ENCODE measurements at regions not wholly inside any gene's neighbourhood (a gene's known extent, or its start where the extent isn't known, plus 50 kb on each side); places are given as distances from the start of the nearest gene placed in this dataset.

DNA sequence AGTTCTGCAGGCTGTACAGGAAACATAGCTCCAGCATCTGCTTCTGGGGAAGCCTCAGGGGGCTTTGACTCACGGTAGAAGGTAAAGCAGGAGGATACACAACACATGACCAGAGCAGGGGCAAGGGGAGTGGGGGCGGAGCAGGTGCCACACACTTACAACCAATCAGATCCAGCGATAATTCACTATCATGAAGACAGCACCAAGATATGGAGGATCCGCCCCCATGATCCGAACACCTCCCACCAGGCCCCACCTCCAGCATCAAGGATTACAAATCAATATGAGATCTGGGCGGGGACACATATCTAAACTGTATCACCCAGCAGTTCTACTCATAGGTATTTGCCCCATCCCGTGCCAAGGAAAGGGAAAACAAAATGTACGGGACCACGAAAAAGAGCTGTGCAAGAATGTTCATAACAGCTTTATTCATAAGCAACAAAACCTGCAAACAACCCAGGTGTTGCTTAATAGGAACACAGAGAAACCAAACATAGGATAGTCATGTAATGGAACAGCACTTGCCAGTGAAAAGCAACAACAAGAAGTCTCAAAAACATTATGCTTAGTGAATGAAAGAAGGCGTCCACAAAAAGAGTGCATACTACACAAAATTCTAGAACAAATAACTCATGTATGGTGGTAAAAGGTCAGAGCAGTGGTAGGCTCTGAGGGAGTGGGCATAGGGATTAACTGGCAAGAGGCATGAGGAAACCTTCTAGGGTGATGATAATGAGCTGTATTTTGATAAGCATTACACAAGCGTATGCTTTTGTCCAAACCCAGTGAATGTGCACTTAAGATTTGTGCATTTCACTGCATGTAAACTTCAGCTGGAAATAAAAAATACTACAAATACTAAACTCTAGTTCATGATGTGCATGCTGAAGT lies 130.9 kb upstream of the FAM9B start:
- no peak overlapping the region for H3K4me3 ChIP-seq
- DNase-seq = no peak

DNA sequence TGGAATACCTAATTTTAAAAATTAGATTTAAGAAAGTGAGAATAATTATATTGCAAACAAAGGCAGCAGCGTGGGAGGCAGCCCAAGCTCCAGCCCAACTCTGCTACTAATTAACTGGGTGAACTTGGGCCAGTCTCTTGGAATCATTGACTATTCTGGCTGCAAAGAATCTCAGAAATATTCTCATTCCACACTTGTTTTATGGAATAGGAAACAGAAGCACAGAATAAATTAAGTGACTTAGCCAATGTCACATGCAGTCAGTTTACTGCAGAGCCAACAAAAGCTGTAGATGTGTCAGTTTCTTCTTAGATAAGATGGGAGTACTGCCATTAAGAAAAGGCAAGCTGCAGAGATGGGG lies 132.6 kb upstream of the FAM9B start:
- Histone ChIP-seq H3K27me3 (no peaks in the 10 kb centered on the region), H3K9me3 (no peaks in the 10 kb centered on the region), H3K4me1 (no peaks in the 10 kb centered on the region), H3K4me3 (no peak overlapping the region), H3K27ac (no peak overlapping the region), H3K36me3 (ENCODE audit: low read depth, missing control alignments) (no peaks in the 10 kb centered on the region)
- 91 to 95% methylated on average over 1 of the region's 1 CpG for WGBS, 2 donors
- TF ChIP-seq POLR2A (IDR thresholded peaks at IDR 0.05) = no peak
- TF ChIP-seq, protein P1, sequence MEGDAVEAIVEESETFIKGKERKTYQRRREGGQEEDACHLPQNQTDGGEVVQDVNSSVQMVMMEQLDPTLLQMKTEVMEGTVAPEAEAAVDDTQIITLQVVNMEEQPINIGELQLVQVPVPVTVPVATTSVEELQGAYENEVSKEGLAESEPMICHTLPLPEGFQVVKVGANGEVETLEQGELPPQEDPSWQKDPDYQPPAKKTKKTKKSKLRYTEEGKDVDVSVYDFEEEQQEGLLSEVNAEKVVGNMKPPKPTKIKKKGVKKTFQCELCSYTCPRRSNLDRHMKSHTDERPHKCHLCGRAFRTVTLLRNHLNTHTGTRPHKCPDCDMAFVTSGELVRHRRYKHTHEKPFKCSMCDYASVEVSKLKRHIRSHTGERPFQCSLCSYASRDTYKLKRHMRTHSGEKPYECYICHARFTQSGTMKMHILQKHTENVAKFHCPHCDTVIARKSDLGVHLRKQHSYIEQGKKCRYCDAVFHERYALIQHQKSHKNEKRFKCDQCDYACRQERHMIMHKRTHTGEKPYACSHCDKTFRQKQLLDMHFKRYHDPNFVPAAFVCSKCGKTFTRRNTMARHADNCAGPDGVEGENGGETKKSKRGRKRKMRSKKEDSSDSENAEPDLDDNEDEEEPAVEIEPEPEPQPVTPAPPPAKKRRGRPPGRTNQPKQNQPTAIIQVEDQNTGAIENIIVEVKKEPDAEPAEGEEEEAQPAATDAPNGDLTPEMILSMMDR (IDR thresholded peaks at IDR 0.05) = no peak
- DNase-seq = no peak
- intact Hi-C loops (cut with DNase I; ENCODE audit: low total_unique reads) = no loop called here

More for the DNA sequence above, 130.9 kb upstream of the FAM9B start:
- no peaks in the 10 kb centered on the region for H3K27me3 ChIP-seq
- 88 to 90% methylated on average over 7 to 11 of the region's 11 CpGs for WGBS, 2 donors
- no peaks in the 10 kb centered on the region for H3K4me1 ChIP-seq
- H3K36me3 ChIP-seq (ENCODE audit: low read depth, missing control alignments) = no peaks in the 10 kb centered on the region
- H3K9me3 ChIP-seq = no peaks in the 10 kb centered on the region
- TF ChIP-seq, protein P1 (IDR thresholded peaks at IDR 0.05) = no peak
- TF ChIP-seq POLR2A (IDR thresholded peaks at IDR 0.05) = no peak
- no peak overlapping the region for H3K27ac ChIP-seq
- intact Hi-C loops (cut with DNase I; ENCODE audit: low total_unique reads) = no loop called here

DNA sequence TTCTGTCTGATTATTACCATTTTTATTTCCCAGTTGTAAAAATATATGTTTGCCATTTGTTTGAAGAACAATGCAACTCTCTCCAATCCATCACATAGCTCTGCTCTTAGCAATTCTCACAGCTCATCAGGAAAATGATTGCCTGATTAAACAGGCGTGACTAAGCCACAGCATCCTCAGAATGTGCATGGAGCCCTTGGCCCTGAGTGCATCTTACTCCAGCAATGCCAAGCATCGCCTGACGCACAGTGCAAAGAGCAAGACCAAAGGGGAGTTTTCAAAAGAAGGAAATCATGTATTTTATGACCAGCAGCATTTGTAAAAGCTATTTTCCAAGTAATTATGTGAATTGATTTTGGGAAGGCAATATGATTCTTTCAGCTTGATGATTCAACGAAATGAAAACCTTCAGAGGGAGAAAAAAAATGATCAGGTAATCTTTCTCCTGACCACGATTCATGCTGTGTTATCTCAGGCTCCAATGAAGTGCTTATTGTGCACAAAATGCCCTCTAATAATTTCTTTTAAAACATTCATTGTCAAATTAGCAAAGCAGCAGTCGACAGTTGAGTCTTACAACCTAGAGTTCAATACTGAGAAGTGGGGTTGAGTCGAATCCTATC lies 138.0 kb upstream of the FAM9B start:
- Histone ChIP-seq H3K9me3 (no peaks in the 10 kb centered on the region), H3K4me1 (no peaks in the 10 kb centered on the region), H3K4me3 (no peak overlapping the region), H3K36me3 (ENCODE audit: low read depth, missing control alignments) (no peaks in the 10 kb centered on the region), H3K27ac (no peak overlapping the region), H3K27me3 (no peaks in the 10 kb centered on the region)
- 89 to 91% methylated on average over 5 to 7 of the region's 7 CpGs for WGBS, 2 donors
- TF ChIP-seq POLR2A (IDR thresholded peaks at IDR 0.05) = no peak
- TF ChIP-seq, protein P1 (IDR thresholded peaks at IDR 0.05) = no peak
- intact Hi-C loops (cut with DNase I; ENCODE audit: low total_unique reads) = no loop called here
- no peak for DNase-seq

DNA sequence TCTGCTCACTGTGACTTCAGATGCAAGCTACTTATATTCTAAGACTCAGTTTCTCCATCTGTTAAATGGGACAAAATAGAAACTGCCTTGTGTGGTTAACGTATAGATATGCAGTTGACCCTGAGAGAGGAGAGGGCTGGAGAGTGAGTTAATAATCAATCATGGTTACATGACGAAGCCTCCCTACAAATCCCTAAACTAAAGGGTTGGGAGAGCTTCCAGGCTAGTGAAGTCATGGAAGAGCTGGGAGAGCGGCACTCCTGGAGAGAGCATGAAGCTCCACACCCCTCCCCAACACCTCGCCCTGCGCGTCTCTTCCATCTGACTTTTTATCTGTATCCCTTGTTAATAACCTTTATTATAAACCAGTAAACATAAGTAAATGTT lies 138.5 kb upstream of the FAM9B start:
- WGBS, 2 donors = 92 to 100% methylated on average over 6 of the region's 6 CpGs
- intact Hi-C loops (cut with DNase I; ENCODE audit: low total_unique reads) = no loop called here
- H3K36me3 ChIP-seq (ENCODE audit: low read depth, missing control alignments) = no peaks in the 10 kb centered on the region

More for the DNA sequence above, 138.5 kb upstream of the FAM9B start:
- Histone ChIP-seq H3K4me3 (no peak overlapping the region), H3K4me1 (no peaks in the 10 kb centered on the region), H3K9me3 (no peaks in the 10 kb centered on the region), H3K27ac (no peak overlapping the region), H3K27me3 (no peaks in the 10 kb centered on the region)
- DNase-seq = no peak
- TF ChIP-seq POLR2A (IDR thresholded peaks at IDR 0.05) = no peak
- TF ChIP-seq, protein P1 (IDR thresholded peaks at IDR 0.05) = no peak
